H1 (cell line): ENCODE measurements at regions not wholly inside any gene's neighbourhood (a gene's known extent, or its start where the extent isn't known, plus 50 kb on each side); places are given as distances from the start of the nearest gene placed in this dataset.

Experiments
- CTCF ChIA-PET: fragments of 300-600 bp; sonication (Branson Sonifier 250); formaldehyde crosslinking; loops from one replicate; lab custom pipeline; 2021; ENCODE audit not compliant: partially characterized antibody; lab: Charles Lee
- POLR2A ChIA-PET: fragments of 300-600 bp; sonication (Branson Sonifier 250); formaldehyde crosslinking; loops from one replicate; lab custom pipeline; 2021; ENCODE audit warnings: inconsistent platforms; ENCODE audit not compliant: partially characterized antibody; lab: Charles Lee
- DNase-seq, 2 experiments: peaks; one replicate each; pipeline versions ENCODE4 v3.0.0 to v3.0.0-alpha.2; 2010 to 2022; ENCODE audit warnings: low spot score in 2 of 2, low read depth in 1 of 2, mixed read lengths in 1 of 2
- FAIRE-seq: peaks from 2 replicates; lab custom pipeline; 2011; peaks lifted over from hg19 to GRCh38; lab: Jason Lieb, UNC
- H2AFZ ChIP-seq: 2 replicates; pipeline ENCODE4 v1.8.1; 2012; ENCODE audit warnings: low read length, inconsistent platforms
- H2AK5ac ChIP-seq: 2 replicates; pipeline ENCODE4 v1.6.1; 2013; ENCODE audit warnings: low read depth, low read length
- H2BK120ac ChIP-seq: replicated peaks from 2 replicates; pipeline ENCODE3; 2013; ENCODE audit warnings: low read depth, low read length, inconsistent platforms
- H2BK12ac ChIP-seq: 2 replicates; pipeline ENCODE4 v1.6.1; 2013; ENCODE audit warnings: low read depth, low read length
- H2BK15ac ChIP-seq: 2 replicates; pipeline ENCODE4 v1.6.1; 2013; ENCODE audit warnings: low read length
- H2BK20ac ChIP-seq: 2 replicates; pipeline ENCODE4 v1.6.1; 2013; ENCODE audit warnings: low read length
- H2BK5ac ChIP-seq: 2 replicates; pipeline ENCODE4 v1.6.1; 2013; ENCODE audit warnings: low read depth, low read length
- H3K14ac ChIP-seq: 2 replicates; pipeline ENCODE4 v1.6.1; 2013; ENCODE audit warnings: inconsistent platforms; ENCODE audit not compliant: insufficient read length
- H3K18ac ChIP-seq: 2 replicates; pipeline ENCODE4 v1.6.1; 2013; ENCODE audit warnings: low read length; ENCODE audit errors: extremely low read depth
- H3K23ac ChIP-seq: 2 replicates; pipeline ENCODE4 v1.6.1; 2013; ENCODE audit warnings: inconsistent platforms; ENCODE audit not compliant: insufficient read length
- H3K23me2 ChIP-seq: 2 replicates; pipeline ENCODE4 v1.6.1; 2013; ENCODE audit warnings: low read depth, low read length
- H3K27ac ChIP-seq: 2 replicates; pipeline ENCODE4 v1.6.1; 2011; ENCODE audit warnings: low read depth, low read length, inconsistent platforms
- H3K27me3 ChIP-seq, 4 experiments: replicated peaks in 1 of 4; 1 replicate in 1 of 4; 2 replicates in 3 of 4; pipeline versions ENCODE4 v1.6.1 to v1.8.1; 2011 to 2013; ENCODE audit warnings: low read length in 3 of 4, mild to moderate bottlenecking in 3 of 4, inconsistent platforms in 2 of 4, mixed read lengths in 2 of 4, moderate library complexity in 1 of 4; ENCODE audit not compliant: control insufficient read depth in 3 of 4, insufficient read depth in 3 of 4; ENCODE audit errors: extremely low read depth in 1 of 4
- H3K36me3 ChIP-seq, 4 experiments: 2 replicates each; pipeline versions ENCODE4 v1.6.1 to v1.8.1; 2011 to 2013; ENCODE audit warnings: mild to moderate bottlenecking in 4 of 4, low read length in 3 of 4, moderate library complexity in 2 of 4, control low read depth in 1 of 4, inconsistent platforms in 1 of 4; ENCODE audit not compliant: insufficient read depth in 4 of 4, control insufficient read depth in 2 of 4
- H3K4ac ChIP-seq: replicated peaks from 2 replicates; pipeline ENCODE3; 2013; ENCODE audit warnings: low read length, low read depth, mixed read lengths, inconsistent platforms; ENCODE audit not compliant: insufficient read length
- H3K4me1 ChIP-seq, 4 experiments: replicated peaks in 1 of 4; 1 replicate in 1 of 4; 2 replicates in 3 of 4; pipeline versions ENCODE4 v1.6.1 to v1.8.1; 2011 to 2013; ENCODE audit warnings: low read length in 3 of 4, inconsistent platforms in 2 of 4, mixed read lengths in 1 of 4; ENCODE audit not compliant: insufficient read depth in 4 of 4, control insufficient read depth in 3 of 4
- H3K4me2 ChIP-seq, 2 experiments: 2 replicates each; pipeline versions ENCODE4 v1.6.1 to v1.8.1; 2011 to 2013; ENCODE audit warnings: low read depth in 2 of 2, low read length in 2 of 2, control low read depth in 1 of 2, inconsistent platforms in 1 of 2, mild to moderate bottlenecking in 1 of 2; ENCODE audit not compliant: insufficient read depth in 1 of 2
- H3K4me3 ChIP-seq, 4 experiments: fragments of 200-600, 300-600 bp in 1 of 4; sonication (generic), shearing (Covaris generic), sonication (Bioruptor Twin) in 1 of 4; 2 replicates each; pipeline versions ENCODE4 v1.5.1 to v1.8.1; 2011 to 2016; ENCODE audit warnings: low read length in 4 of 4, low read depth in 3 of 4, control low read depth in 2 of 4, inconsistent platforms in 2 of 4, mild to moderate bottlenecking in 2 of 4, mixed read lengths in 1 of 4, moderate library complexity in 1 of 4; ENCODE audit not compliant: insufficient read depth in 2 of 4; ENCODE audit errors: extremely low read depth in 1 of 4
- H3K56ac ChIP-seq: replicated peaks from 2 replicates; pipeline ENCODE3; 2013; ENCODE audit warnings: low read depth, mild to moderate bottlenecking, mixed read lengths, low read length, inconsistent platforms; ENCODE audit not compliant: insufficient read length
- H3K79me1 ChIP-seq: 2 replicates; pipeline ENCODE4 v1.6.1; 2013; ENCODE audit warnings: low read depth, low read length, control low read depth
- H3K79me2 ChIP-seq, 2 experiments: 2 replicates each; pipeline versions ENCODE4 v1.6.1 to v1.8.1; 2012 to 2013; ENCODE audit warnings: low read length in 2 of 2, mild to moderate bottlenecking in 2 of 2, inconsistent platforms in 1 of 2; ENCODE audit not compliant: insufficient read depth in 2 of 2, control insufficient read depth in 1 of 2
- H3K9ac ChIP-seq, 4 experiments: replicated peaks in 1 of 4; 1 replicate in 1 of 4; 2 replicates in 3 of 4; pipeline versions ENCODE4 v1.6.1 to v1.8.1; 2011 to 2013; ENCODE audit warnings: low read depth in 3 of 4, low read length in 3 of 4, control low read depth in 2 of 4, mild to moderate bottlenecking in 2 of 4, moderate library complexity in 2 of 4, inconsistent platforms in 1 of 4; ENCODE audit errors: extremely low read depth in 1 of 4
- H3K9me3 ChIP-seq, 2 experiments: 2 replicates each; pipeline versions ENCODE4 v1.6.1 to v1.8.1; 2012 to 2013; ENCODE audit warnings: mild to moderate bottlenecking in 2 of 2, moderate library complexity in 2 of 2, control low read depth in 1 of 2, inconsistent platforms in 1 of 2, low read depth in 1 of 2, low read length in 1 of 2, mixed read lengths in 1 of 2; ENCODE audit not compliant: insufficient read depth in 2 of 2
- H4K20me1 ChIP-seq, 2 experiments: replicated peaks in 1 of 2; 2 replicates each; pipeline versions ENCODE3 to v1.8.1; 2011 to 2013; ENCODE audit warnings: inconsistent platforms in 2 of 2, low read length in 2 of 2, mild to moderate bottlenecking in 1 of 2; ENCODE audit not compliant: insufficient read depth in 2 of 2, control insufficient read depth in 1 of 2
- H4K5ac ChIP-seq: 2 replicates; pipeline ENCODE4 v1.6.1; 2013; ENCODE audit warnings: low read length, low read depth, mixed read lengths, inconsistent platforms; ENCODE audit not compliant: insufficient read length
- H4K8ac ChIP-seq: 2 replicates; pipeline ENCODE4 v1.8.0; 2013; ENCODE audit warnings: mild to moderate bottlenecking, moderate library complexity, low read length, inconsistent platforms; ENCODE audit not compliant: insufficient read depth; ENCODE audit errors: extremely low read depth
- H4K91ac ChIP-seq: replicated peaks from 2 replicates; pipeline ENCODE3; 2013; ENCODE audit warnings: low read length, mixed read lengths, inconsistent platforms; ENCODE audit not compliant: insufficient read length
- CHD1 ChIP-seq: IDR thresholded peaks from 2 replicates; pipeline ENCODE4 v1.6.1; 2012; ENCODE audit warnings: low read depth, low read length, improper control_type of control experiment
- CREB1 ChIP-seq: IDR thresholded peaks from 2 replicates; pipeline ENCODE4 v1.6.1; 2012; ENCODE audit warnings: inconsistent platforms
- FOSL1 ChIP-seq: IDR thresholded peaks from 2 replicates; pipeline ENCODE4 v1.6.1; 2011; ENCODE audit warnings: mild to moderate bottlenecking, low read depth, low read length, moderate library complexity; ENCODE audit not compliant: insufficient read depth
- JUN ChIP-seq: IDR thresholded peaks from 2 replicates; pipeline ENCODE4 v1.6.1; 2011; ENCODE audit warnings: low read depth, mild to moderate bottlenecking, improper control_type of control experiment, low read length
- MAFK ChIP-seq: IDR thresholded peaks from 2 replicates; pipeline ENCODE4 v1.6.1; 2012; ENCODE audit warnings: low read depth, mild to moderate bottlenecking, improper control_type of control experiment, low read length
- NRF1 ChIP-seq: IDR thresholded peaks from 2 replicates; pipeline ENCODE4 v1.6.1; 2011; ENCODE audit warnings: mild to moderate bottlenecking, low read depth, low read length, improper control_type of control experiment
- RAD21 ChIP-seq, 2 experiments: IDR thresholded peaks in 1 of 2; conservative IDR thresholded peaks in 1 of 2; 2 replicates each; pipeline ENCODE4 v1.6.1; 2011; ENCODE audit warnings: low read depth in 2 of 2, low read length in 2 of 2, improper control_type of control experiment in 1 of 2, inconsistent platforms in 1 of 2, mild to moderate bottlenecking in 1 of 2, moderate library complexity in 1 of 2
- RBBP5 ChIP-seq: IDR thresholded peaks from 2 replicates; pipeline ENCODE4 v1.7.1; 2012; ENCODE audit warnings: low read depth, mild to moderate bottlenecking, inconsistent platforms, low read length, moderate library complexity, borderline replicate concordance
- RFX5 ChIP-seq: IDR thresholded peaks from 2 replicates; pipeline ENCODE4 v1.6.1; 2011; ENCODE audit warnings: low read depth, low read length, improper control_type of control experiment, borderline replicate concordance
- SP4 ChIP-seq: IDR thresholded peaks from 2 replicates; pipeline ENCODE4 v1.6.1; 2012; ENCODE audit warnings: low read length, inconsistent platforms
- SUZ12 ChIP-seq: fragments of 200-600 bp; sonication (generic); IDR thresholded peaks from 2 replicates; pipeline ENCODE4 v1.6.1; 2012; ENCODE audit warnings: mild to moderate bottlenecking, inconsistent platforms, low read length, moderate library complexity, mixed read lengths
- TAF7 ChIP-seq: optimal IDR thresholded peaks from 2 replicates; pipeline ENCODE3; 2011; ENCODE audit warnings: low read depth, mild to moderate bottlenecking, inconsistent platforms, low read length, moderate library complexity, borderline replicate concordance
- WGBS, 2 experiments: shearing (Covaris generic) in 1 of 2; methylation state at CpG; one replicate each; pipeline versions ENCODE4 v1.1.6 to v1.1.7; 2013 to 2015; ENCODE audit warnings: low lambda C conversion rate in 2 of 2, mixed read lengths in 2 of 2, inconsistent platforms in 1 of 2, low coverage in 1 of 2, missing lambda C conversion rate in 1 of 2; ENCODE audit not compliant: insufficient replicate concordance in 2 of 2, insufficient coverage in 1 of 2, insufficient read length in 1 of 2; ENCODE audit errors: extremely low coverage in 1 of 2, missing lambda C conversion rate in 1 of 2; 5-methylcytosine and 5-hydroxymethylcytosine counted together
- TF ChIP-seq, protein P1 (sequence below), 3 experiments: IDR thresholded peaks; 1 replicate in 2 of 3; 2 replicates in 1 of 3; pipeline versions ENCODE4 v1.5.1 to v1.6.1; 2011; ENCODE audit warnings: low read length in 3 of 3, mild to moderate bottlenecking in 3 of 3, inconsistent platforms in 2 of 3, low read depth in 1 of 3, moderate library complexity in 1 of 3; ENCODE audit not compliant: insufficient read depth in 1 of 3; ENCODE audit errors: control extremely low read depth in 1 of 3

GRCh38 chrY:12408236-12408635 is 292.8 kb upstream of the USP9Y start:
- Histone ChIP-seq H2BK20ac (no peak overlapping the region), H3K9me3 (no peaks in the 10 kb centered on the region), H3K14ac (no peak overlapping the region)
- FAIRE-seq: no peak
- TF ChIP-seq SP4 (no peak), RFX5 (no peak), JUN (no peak), NRF1 (no peak), RBBP5 (no peak), CHD1 (no peak), TAF7 (no peak), RAD21 (IDR thresholded peaks at IDR 0.05 in 1 of 2, conservative IDR thresholded peaks at IDR 0.05 in 1 of 2; ENCODE audit: low read depth in 2 of 2, low read length in 2 of 2) (no peak), MAFK (no peak), FOSL1 (no peak), CREB1 (no peak), SUZ12 (no peak)
- TF ChIP-seq, protein P1, sequence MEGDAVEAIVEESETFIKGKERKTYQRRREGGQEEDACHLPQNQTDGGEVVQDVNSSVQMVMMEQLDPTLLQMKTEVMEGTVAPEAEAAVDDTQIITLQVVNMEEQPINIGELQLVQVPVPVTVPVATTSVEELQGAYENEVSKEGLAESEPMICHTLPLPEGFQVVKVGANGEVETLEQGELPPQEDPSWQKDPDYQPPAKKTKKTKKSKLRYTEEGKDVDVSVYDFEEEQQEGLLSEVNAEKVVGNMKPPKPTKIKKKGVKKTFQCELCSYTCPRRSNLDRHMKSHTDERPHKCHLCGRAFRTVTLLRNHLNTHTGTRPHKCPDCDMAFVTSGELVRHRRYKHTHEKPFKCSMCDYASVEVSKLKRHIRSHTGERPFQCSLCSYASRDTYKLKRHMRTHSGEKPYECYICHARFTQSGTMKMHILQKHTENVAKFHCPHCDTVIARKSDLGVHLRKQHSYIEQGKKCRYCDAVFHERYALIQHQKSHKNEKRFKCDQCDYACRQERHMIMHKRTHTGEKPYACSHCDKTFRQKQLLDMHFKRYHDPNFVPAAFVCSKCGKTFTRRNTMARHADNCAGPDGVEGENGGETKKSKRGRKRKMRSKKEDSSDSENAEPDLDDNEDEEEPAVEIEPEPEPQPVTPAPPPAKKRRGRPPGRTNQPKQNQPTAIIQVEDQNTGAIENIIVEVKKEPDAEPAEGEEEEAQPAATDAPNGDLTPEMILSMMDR (IDR thresholded peaks at IDR 0.05; ENCODE audit: control extremely low read depth in 1 of 3, insufficient read depth in 1 of 3, low read depth in 1 of 3, low read length in 3 of 3): no peak
- TF ChIP-seq, all 59 proteins: peak for 0
- Histone ChIP-seq H2BK5ac (no peak overlapping the region), H2BK120ac (no peak overlapping the region), H3K4me1 (no peaks in the 10 kb centered on the region), H3K18ac (no peak overlapping the region), H4K91ac (no peak overlapping the region), H3K27me3 (no peaks in the 10 kb centered on the region), H3K23ac (no peak overlapping the region), H2BK15ac (no peak overlapping the region), H3K56ac (no peak overlapping the region), H3K9ac (no peak overlapping the region), H2AK5ac (no peak overlapping the region), H3K36me3 (no peaks in the 10 kb centered on the region), H3K4me3 (no peak overlapping the region), H2BK12ac (no peak overlapping the region), H3K27ac (no peak overlapping the region), H3K4me2 (no peak overlapping the region), H2AFZ (no peak overlapping the region), H4K5ac (no peak overlapping the region), H3K4ac (no peak overlapping the region), H3K79me1 (no peaks in the 10 kb centered on the region), H3K23me2 (no peaks in the 10 kb centered on the region; the same call in 1 of the 2 replicates), H4K20me1 (no peaks in the 10 kb centered on the region), H4K8ac (no peak overlapping the region), H3K79me2 (no peaks in the 10 kb centered on the region)
- POLR2A ChIA-PET: no interaction called here
- CTCF ChIA-PET: no interaction called here
- no peak for DNase-seq
- no CpG with 5 or more reads among the region's 3 CpGs for WGBS, 2 experiments
